Prostate gland (tissue), 2 donors: ENCODE measurements at regions not wholly inside any gene's neighbourhood (a gene's known extent, or its start where the extent isn't known, plus 50 kb on each side); places are given as distances from the start of the nearest gene placed in this dataset.

Experiments
- DNase-seq: peaks from one replicate; pipeline ENCODE4 v3.0.0-alpha.2; 2019; ENCODE audit warnings: low spot score
- H3K27ac ChIP-seq, 2 donors: fragments of 200-600 bp; sonication (generic); 2 replicates each; pipeline ENCODE4 v1.5.1; 2017 to 2019
- H3K27me3 ChIP-seq: fragments of 200-600 bp; sonication (generic); replicated peaks from 2 replicates; pipeline ENCODE4 v1.5.1; 2019; ENCODE audit not compliant: insufficient read depth
- H3K36me3 ChIP-seq, 2 donors: fragments of 200-600 bp; sonication (generic); 1 replicate in 1 of 2; 2 replicates in 1 of 2; pipeline versions ENCODE4 v1.5.1 to v1.8.1; 2017 to 2019
- H3K4me1 ChIP-seq: fragments of 200-600 bp; sonication (generic); replicated peaks from 2 replicates; pipeline ENCODE4 v1.5.1; 2019
- H3K4me3 ChIP-seq, 2 donors: fragments of 200-600 bp; sonication (generic); 2 replicates each; pipeline ENCODE4 v1.5.1; 2017 to 2019
- H3K9me3 ChIP-seq: fragments of 200-600 bp; sonication (generic); 2 replicates; pipeline ENCODE4 v1.5.1; 2017
- CTCF ChIP-seq, 4 experiments: fragments of 200-600 bp in 2 of 4; fragments of 450-650 bp in 2 of 4; sonication (generic) in 2 of 4; IDR thresholded peaks; 1 replicate in 3 of 4; 2 replicates in 1 of 4; pipeline ENCODE4 v1.5.1; 2016 to 2019; ENCODE audit warnings: antibody characterized with exemption in 4 of 4, mild to moderate bottlenecking in 2 of 4, moderate library complexity in 2 of 4
- POLR2A ChIP-seq: fragments of 450-650 bp; IDR thresholded peaks from one replicate; pipeline ENCODE4 v1.6.1; 2016; ENCODE audit warnings: antibody characterized with exemption, mild to moderate bottlenecking
- POLR2AphosphoS5 ChIP-seq: sonication (generic); formaldehyde crosslinking; IDR thresholded peaks from one replicate; pipeline ENCODE4 v1.6.1; 2017; ENCODE audit warnings: antibody characterized with exemption
- WGBS: methylation state at CpG from one replicate; pipeline ENCODE4 v1.1.5; 2018; 5-methylcytosine and 5-hydroxymethylcytosine counted together
- intact Hi-C: fragments of 100-400 bp; cut with DNase I; formaldehyde crosslinking; loops from one replicate; pipeline ENCODE4 v1.14.2; 2022

- TF ChIP-seq POLR2AphosphoS5 (no peak), CTCF (IDR thresholded peaks at IDR 0.05) (no peak)
- no peak for DNase-seq
- no peaks in the 10 kb centered on the region for H3K36me3 ChIP-seq
- intact Hi-C loops: no loop called here
- H3K4me3 ChIP-seq: no peak overlapping the region
- peaks cover 2% of the 10 kb centered on the region for H3K27me3 ChIP-seq
- no peaks in the 10 kb centered on the region for H3K4me1 ChIP-seq
- H3K9me3 ChIP-seq: no peaks in the 10 kb centered on the region
- 95% methylated on average over 8 of the region's 8 CpGs for WGBS
- H3K27ac ChIP-seq: no peak overlapping the region
Measured at GRCh38 chr22:47331750-47332149, 569.3 kb downstream of the TBC1D22A start.

- H3K4me3 ChIP-seq: no peak overlapping the region
- no peaks in the 10 kb centered on the region for H3K4me1 ChIP-seq
- H3K27ac ChIP-seq: no peak overlapping the region
- no peak for DNase-seq
- peaks cover 2% of the 10 kb centered on the region for H3K27me3 ChIP-seq
- H3K9me3 ChIP-seq: no peaks in the 10 kb centered on the region
- H3K36me3 ChIP-seq: no peaks in the 10 kb centered on the region
- no peak for TF ChIP-seq POLR2AphosphoS5
- no peak for TF ChIP-seq POLR2A
- no peak for TF ChIP-seq CTCF (IDR thresholded peaks at IDR 0.05)
- intact Hi-C loops: no loop called here
- 57% methylated on average over 18 of the region's 18 CpGs for WGBS
Measured at GRCh38 chr22:47329727-47330650, 567.5 kb downstream of the TBC1D22A start.

GRCh38 chr22:47328550-47329243, 566.2 kb downstream of the TBC1D22A start:
- TF ChIP-seq CTCF (IDR thresholded peaks at IDR 0.05): no peak
- TF ChIP-seq POLR2AphosphoS5: no peak
- TF ChIP-seq POLR2A: no peak
- Histone ChIP-seq H3K9me3 (no peaks in the 10 kb centered on the region), H3K27me3 (peaks cover 2% of the 10 kb centered on the region), H3K27ac (no peak overlapping the region), H3K4me3 (no peak overlapping the region), H3K4me1 (no peaks in the 10 kb centered on the region), H3K36me3 (no peaks in the 10 kb centered on the region)
- DNase-seq: no peak
- intact Hi-C loops: no loop called here
- WGBS: 60% methylated on average over 7 of the region's 10 CpGs

GRCh38 chr22:47327241-47327640, 564.8 kb downstream of the TBC1D22A start:
- WGBS: 96% methylated on average over 6 of the region's 6 CpGs
- Histone ChIP-seq H3K9me3 (no peaks in the 10 kb centered on the region), H3K4me1 (no peaks in the 10 kb centered on the region), H3K27ac (no peak overlapping the region), H3K27me3 (peaks cover 2% of the 10 kb centered on the region), H3K36me3 (no peaks in the 10 kb centered on the region), H3K4me3 (no peak overlapping the region)
- intact Hi-C loops: no loop called here
- no peak for TF ChIP-seq POLR2AphosphoS5
- no peak for TF ChIP-seq CTCF (IDR thresholded peaks at IDR 0.05)
- no peak for DNase-seq
